SW480 (cell line): ENCODE measurements at regions not wholly inside any gene's neighbourhood (a gene's known extent, or its start where the extent isn't known, plus 50 kb on each side); places are given as distances from the start of the nearest gene placed in this dataset.
A peak's percentile ranks its signal among the peaks of the same experiment; 100 is the strongest.

ENCODE experiments used
- DNase-seq: peaks from one replicate; pipeline ENCODE4 v3.0.0-alpha.2; 2016; ENCODE audit warnings: low spot score

GRCh38 chr17:70655176-70655958 is 486.0 kb downstream of the KCNJ2 start:
- DNase-seq = no peak

DNA sequence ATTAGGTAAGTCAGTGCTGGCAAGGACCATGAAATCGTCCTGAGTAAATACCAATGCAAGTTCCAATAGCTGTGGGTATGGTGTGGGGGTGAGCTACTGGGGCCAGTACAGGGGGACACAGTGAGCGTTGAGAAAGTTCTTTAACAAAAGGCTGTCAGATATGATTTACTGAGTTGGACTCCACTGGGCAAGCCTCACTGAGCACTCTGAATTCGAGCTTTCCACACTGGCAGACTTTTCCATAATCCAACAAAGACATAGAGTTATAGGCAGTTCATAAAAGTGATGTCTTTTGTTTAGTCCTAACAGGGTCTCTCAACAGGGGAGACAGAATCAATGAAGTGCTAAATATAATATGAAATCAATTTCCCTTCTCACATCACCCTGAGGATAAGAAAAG is 489.0 kb downstream of the KCNJ2 start:
- DNase-seq = no peak

DNA sequence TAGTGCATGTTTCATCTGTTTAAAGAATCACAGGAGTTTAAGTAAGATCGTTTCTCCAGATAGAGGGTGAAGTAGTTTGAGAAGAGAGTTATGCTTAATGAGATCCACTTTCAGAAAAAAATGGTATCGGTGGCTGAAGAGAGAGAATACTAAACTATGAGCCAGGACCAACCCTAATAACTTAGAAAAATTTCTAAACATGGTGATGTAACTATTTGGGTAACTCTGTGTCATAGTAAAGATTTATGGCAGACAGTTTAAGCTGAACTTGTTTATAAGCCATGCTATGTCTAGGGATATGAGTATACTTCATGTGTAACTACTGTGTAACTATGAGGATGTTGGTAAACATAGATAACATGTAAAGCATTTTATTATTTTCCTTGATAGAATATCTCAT is 489.5 kb downstream of the KCNJ2 start:
- no peak for DNase-seq

GRCh38 chr17:70661342-70662222 is 492.2 kb downstream of the KCNJ2 start:
- peak; percentile 65 for DNase-seq

DNA sequence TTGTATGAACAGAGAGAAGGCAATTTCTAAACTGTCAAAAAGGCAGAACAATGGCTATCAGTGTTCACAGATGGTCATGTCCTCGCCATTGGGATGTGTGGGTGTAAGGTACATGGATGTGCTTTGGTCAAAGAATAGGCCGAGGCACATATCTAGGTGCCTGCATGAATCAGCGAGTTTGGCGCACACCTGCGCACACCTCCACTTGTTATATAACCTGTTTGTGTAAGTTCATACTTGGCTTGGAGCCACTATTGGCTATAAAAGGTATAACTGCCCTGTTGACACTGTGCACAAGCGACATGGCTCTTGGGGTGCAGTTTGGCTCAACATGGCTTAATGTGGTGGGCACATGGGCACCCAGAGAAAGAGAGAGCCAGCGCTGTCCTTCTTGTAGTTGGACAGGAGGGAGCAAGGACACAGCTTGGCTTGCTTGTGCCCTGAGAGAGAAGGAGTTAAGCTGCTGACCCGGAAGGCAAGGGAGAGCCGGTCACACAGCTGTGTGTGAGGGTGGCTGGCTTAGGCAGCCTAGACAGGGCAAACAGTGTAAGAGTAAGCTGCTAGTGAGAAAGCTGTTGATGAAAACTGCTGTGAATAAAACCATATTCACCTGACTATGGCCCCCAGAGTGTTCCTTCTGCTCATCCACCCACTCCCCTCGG is 499.1 kb downstream of the KCNJ2 start:
- DNase-seq = peak; percentile 2

DNA sequence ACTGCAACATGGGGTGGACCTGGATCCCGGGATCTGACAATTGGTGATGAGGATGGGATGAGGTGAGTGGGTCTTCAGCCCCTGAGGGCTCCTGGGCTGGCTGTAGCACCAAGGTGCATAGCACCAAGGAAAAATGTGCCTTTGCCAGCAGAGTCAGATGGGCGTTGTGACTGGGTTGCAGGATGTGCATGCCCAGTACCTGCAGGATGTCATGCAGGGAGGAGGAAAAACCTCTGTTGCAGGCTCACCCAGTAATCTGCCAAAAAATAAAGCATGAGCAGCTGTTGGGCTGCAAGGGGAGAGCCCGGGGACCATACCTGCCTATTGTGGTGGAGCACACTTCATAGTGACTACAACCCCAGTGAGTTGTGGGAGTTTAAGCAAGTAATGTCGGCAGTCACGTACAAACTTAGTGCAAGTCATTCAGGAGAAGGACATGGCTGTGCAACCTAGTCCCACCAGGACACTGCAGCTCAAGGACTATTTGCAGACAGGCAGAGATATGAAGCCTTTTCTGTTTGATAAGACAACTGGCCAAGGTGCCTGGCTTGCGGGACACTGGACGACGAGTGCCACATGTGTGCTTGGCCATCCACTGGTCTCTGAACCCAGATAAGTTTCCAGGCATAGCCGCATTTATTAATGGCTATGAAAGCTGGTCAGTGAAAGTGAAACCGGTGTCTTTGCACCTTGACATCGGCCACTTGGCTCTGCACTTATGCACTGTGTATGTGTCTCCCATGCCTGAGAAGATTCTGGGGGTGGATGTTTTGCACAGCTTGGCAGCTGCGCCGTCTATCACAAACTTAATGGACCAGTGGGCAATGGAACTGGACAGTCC is 499.8 kb downstream of the KCNJ2 start:
- DNase-seq = no peak

GRCh38 chr17:70674061-70674460 is 504.7 kb downstream of the KCNJ2 start:
- DNase-seq = no peak

- DNase-seq = no peak
Measured at GRCh38 chr17:70675070-70675590, 505.8 kb downstream of the KCNJ2 start.

DNA sequence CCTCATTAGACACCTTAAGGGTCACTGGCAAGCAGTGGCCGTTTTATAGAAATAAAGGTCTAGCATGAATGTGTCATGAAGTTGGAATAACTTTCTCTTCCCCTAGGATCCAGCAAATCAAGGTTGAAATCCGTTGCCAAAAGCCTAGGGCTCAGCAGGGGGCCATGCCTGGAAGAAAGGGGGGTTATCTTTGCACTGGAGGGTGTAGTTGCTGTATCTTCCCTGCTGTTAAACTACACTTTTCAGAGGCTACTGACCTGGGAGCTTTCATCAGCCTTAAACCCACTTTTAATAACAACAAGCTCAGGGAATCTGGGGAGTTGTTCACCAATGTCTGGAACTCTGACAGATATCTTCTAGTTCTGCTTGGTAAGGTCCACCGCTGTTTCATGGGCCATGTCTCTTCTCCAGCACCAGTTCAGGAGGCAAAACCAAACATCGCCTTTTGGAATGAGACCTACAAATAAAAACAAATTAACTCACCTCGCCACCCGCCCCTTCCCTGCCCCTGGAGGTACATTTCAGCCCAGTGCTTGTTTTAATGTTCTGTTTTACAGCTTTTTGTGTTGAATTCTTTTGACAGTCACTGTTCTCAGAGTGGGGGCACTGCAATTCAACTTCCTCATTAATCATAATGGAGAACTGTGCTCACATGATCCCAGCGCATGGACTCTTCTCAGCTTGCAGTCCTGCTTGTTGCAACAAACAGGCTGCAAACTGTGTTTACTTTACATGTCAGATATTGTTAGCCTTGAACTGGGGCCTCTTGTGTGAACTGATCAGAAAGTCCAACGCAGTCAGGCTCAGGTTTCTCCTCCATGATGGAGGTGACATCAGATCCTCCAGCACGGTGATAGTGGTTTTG is 508.7 kb downstream of the KCNJ2 start:
- no peak for DNase-seq

- DNase-seq = no peak
Measured at GRCh38 chr17:70678889-70679288, 509.6 kb downstream of the KCNJ2 start.

GRCh38 chr17:70683936-70684335 is 514.6 kb downstream of the KCNJ2 start:
- DNase-seq = no peak

GRCh38 chr17:70687421-70687820 is 518.1 kb downstream of the KCNJ2 start:
- no peak for DNase-seq

- DNase-seq = no peak
Measured at GRCh38 chr17:70691150-70691549, 521.8 kb downstream of the KCNJ2 start.

DNA sequence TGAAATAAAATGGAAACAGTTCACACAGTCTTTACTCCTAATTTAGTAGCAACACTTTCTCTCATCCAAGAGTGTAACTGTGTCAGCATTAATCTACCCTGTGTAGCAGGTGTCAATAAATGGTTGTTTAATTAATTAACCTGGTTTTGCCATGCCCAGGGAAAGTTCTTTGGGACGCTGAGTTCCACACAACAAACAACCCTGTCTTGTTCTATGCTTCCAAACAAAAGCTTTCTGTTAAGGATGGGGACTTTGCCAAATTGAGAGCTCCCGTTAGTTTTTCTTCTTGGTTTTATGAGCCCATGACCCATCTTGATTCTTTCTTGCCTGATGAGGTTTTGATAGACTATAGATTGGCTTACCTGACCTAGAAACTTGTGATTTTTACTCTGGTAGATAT is 530.1 kb downstream of the KCNJ2 start:
- DNase-seq = no peak

DNA sequence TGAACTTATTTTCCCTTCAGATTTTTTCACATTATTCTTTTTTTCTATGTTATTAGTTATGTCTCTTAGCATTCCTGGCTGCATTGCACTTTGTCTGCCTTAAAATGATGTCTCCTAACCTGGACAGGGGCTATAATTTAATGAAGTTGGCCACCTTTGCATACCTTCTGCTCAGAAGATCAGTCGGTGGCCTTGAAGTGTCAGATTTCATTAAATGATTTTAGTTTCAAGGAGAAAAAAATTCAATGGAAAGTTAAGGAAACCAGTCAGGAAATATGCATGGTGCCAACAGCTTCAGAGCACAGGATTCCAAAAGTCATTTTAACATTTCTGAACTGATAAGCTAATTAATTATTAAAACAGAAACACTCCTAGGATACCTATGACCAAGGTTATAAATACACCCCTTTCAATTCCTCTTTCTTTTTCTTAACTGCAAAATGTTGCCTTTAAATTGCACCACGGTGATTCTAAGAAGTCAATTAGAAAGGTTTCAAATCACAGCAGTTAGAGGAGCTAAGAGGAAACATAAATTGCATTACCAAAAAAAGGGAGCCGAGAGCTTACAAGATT is 533.4 kb downstream of the KCNJ2 start:
- no peak for DNase-seq

DNA sequence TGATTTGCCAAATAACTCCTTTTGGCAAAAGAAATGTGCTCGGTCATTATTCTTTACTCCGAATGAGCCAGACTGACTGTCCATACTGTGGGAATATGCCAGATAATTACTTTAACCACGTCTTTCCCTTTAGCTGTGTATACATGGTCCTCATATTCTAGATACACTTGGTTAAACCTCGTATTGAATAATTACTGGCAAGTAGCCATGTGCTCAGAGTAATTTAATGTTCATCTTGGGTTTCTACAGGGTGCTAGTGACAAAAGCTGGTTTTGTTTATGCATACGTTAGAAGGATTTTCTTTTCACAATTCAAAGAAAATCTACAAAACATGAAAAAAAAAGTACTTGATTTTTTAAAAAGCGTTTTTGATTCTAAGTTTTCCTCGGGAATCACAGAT is 540.3 kb downstream of the KCNJ2 start:
- DNase-seq = no peak

DNA sequence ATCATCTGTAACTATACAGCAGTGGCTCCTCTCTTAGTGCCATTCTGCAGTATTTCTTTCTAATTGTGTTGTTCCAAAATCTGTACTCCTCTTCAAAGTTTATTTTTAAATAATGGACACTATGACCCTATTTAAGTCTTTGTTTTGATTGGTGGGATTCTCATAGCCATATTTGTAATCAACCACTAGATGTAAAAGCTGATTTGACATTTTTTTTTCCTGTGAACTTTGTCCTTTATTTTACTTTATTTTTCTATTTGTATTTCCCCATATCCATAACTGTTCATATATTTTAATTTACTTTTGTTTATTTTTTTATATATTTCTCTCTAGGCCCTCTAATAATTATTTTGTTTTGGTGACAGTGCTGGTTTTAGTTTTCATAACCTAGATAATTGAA is 544.4 kb downstream of the KCNJ2 start:
- no peak for DNase-seq

DNA sequence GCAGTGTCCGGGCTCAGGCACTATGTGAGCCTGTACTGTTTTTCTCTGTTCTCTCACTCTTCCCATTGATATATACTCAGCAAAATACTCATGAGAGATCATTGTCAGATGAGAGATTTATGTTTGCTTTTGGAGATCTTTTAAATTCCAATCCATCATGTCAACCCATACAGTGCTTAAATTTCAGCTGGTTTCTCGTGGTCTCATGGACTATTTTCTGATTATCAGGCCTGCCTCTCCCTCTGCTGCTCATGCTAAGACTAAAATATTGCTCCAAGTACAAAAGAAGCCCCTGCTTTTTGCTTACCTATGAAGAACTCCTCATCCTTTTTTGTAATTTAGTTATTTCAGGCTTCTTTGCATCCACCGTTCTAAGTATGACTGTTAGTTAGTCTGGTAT is 547.2 kb downstream of the KCNJ2 start:
- no peak for DNase-seq

GRCh38 chr17:70717042-70717441 is 547.7 kb downstream of the KCNJ2 start:
- no peak for DNase-seq

DNA sequence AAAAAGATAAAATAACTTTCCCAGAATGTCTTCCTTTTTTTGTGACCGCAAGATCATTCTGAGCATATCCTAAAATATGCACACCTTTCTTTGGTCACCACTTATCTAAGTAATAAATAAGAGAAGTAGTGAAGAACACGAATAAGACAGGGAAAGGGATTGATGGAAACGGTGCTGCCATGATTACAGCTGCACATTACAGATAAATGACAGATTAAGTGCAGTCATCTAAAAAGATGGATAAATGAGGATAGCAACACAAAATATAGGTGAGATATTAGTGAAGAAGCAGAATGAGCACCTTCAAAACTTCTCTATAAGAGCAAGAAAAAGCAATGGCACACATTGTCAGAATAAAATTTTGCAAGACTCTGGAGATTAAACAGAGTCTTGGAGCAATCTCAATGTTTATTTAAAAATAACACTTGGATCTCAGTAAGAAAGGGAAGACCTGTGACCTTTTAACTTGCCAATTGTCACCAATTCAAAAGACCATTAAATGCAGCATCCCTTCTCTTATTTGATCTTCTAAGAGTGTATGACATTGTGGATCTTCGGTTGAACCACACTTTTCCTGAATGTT is 567.1 kb downstream of the KCNJ2 start:
- no peak for DNase-seq
